GM12873 (cell line): ENCODE measurements at regions not wholly inside any gene's neighbourhood (a gene's known extent, or its start where the extent isn't known, plus 50 kb on each side); places are given as distances from the start of the nearest gene placed in this dataset.

Source experiments
- TF ChIP-seq, protein P1 (sequence below): IDR thresholded peaks from 2 replicates; pipeline ENCODE4 v1.5.1; 2012; ENCODE audit warnings: low read depth, mild to moderate bottlenecking, moderate library complexity, low read length, control low read depth; ENCODE audit not compliant: insufficient read depth; ENCODE audit errors: missing control alignments

DNA sequence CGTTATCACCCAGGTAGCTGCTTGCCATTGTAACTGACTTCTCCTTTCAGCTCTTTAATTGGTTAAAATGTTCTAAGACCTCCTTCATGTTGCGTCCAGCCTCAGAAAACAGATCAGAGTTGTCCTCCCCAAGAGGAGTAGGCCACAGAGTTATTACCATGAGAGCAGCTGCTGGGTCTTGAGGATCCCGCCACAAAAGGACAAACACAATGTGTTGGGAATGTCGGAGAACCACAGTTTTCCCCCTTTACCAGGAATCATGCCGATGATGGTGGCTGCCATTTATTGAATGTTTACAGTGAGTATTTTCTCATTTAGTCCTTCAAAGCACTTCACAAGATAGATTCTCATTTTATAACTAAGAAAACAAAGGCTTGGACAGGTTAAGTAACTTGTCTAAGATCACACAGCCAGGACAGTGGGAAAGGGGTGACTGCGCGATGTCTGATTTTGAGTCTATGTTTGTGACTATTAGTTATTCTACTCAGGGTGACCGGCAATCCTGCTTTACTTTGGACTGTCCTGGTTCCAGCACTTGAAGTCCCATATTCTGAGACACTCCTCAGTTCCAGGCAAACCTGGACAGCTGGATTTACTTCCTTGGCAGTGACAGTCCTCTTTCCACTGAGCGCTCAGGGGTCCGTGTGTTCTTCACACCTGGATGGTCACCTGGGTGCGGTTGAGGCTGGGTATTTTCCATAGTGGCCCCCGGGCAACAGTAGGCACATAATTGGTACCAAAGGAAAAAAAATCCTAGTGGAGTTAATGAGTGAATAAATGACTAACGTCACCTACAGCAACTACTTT, 93.6 kb downstream of the LIPG start:
- TF ChIP-seq, protein P1, sequence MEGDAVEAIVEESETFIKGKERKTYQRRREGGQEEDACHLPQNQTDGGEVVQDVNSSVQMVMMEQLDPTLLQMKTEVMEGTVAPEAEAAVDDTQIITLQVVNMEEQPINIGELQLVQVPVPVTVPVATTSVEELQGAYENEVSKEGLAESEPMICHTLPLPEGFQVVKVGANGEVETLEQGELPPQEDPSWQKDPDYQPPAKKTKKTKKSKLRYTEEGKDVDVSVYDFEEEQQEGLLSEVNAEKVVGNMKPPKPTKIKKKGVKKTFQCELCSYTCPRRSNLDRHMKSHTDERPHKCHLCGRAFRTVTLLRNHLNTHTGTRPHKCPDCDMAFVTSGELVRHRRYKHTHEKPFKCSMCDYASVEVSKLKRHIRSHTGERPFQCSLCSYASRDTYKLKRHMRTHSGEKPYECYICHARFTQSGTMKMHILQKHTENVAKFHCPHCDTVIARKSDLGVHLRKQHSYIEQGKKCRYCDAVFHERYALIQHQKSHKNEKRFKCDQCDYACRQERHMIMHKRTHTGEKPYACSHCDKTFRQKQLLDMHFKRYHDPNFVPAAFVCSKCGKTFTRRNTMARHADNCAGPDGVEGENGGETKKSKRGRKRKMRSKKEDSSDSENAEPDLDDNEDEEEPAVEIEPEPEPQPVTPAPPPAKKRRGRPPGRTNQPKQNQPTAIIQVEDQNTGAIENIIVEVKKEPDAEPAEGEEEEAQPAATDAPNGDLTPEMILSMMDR = no peak

DNA sequence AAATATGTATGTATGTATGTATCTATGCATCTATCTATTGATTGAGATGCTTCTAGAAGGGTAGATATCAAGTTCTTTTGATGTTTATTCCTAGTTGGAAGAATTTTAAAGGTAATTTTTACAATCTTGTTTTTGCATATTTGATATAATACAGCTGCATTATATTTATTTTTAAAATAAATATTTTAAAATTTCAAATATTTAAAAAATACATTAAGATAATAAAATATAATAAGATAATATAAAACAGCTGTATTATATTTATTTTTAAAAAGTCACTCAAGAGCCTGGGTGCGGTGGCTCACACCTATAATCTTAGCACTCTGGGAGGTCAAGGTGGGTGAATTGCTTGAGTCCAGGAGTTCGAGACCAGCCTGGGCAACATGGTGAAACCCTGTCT, 92.5 kb downstream of the LIPG start:
- TF ChIP-seq, protein P1 = no peak

DNA sequence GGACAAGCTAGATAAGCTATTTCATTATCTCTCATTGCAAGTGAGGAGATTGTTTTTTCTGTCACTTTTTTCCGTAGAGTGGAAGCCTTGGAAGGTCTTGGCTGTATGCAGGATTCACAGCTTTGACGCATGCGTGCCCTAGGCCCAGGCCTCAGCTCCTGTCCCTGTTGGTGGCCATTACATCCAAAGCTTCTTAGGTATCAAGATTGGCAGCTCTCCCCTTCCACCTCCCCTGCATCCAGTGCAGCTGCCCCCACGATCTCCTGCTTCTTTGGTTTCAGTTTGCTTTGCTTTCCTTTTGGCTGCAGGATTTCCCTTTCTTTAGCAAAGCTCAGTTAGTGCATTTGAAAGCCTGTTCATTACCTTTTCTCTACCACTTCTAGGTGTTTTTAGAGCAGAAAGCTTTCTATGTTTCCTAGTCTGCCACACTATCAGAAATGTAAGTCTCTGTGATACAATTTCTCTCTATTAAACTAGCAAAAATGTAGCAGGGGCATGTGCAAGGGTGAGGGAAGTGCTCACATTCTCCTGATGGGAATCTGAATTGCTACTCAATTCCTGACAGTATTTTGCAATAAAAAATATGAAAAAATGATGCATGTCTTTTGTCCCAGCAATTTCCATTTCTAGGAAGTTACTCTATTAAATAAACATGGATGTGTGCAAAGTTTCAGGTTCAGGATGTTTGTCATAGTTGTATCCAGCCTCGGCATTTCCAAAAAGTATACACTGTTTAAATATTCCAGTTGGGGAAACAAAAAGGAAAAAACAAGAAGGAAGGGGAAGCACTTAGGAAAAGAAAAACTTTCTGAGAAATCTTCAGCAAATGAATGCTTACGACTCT, 91.2 kb downstream of the LIPG start:
- TF ChIP-seq, protein P1 = no peak

DNA sequence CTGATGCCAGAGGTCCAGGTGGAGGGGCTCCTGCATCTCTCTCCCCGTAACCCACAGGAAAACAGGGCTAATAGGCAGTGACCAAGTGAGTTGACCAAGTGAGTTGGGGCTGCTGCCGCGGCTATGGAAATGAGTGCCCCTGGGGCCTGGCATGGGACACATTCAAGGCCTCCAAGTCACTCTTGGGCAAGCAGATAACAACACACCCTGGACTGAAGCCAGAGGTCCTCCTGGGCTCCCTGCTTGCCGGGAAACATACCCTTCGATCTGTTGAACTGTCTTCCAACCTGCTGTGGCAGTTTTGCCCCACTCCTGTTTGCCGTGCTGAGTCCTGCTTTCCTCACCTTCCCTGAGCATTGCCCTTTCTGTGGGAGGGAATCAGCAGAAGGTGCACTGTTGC, 89.2 kb downstream of the LIPG start:
- TF ChIP-seq, protein P1 = no peak

DNA sequence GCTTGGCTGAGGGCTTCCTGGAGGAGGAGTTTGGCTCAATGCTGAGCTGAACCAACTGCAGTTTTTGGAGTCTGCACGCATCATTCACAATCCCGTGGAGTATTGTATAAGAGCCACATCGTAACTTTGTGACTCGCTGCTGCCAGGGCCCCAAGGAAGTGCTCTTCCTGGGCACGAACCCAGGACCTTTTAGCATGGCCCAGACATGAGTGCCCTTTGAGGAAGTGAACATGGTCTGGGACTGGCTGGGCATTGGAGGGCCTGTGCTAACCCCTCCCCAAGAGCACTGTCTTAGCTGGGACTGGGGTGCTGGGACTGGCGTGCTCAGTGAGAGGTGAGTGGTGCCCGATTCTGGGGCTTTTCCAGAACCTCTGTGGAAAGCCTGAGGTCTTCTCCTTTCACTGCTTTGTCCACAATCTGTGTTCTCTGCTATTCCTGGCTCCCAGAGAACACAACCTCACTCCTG, 88.6 kb downstream of the LIPG start:
- TF ChIP-seq, protein P1 = no peak

DNA sequence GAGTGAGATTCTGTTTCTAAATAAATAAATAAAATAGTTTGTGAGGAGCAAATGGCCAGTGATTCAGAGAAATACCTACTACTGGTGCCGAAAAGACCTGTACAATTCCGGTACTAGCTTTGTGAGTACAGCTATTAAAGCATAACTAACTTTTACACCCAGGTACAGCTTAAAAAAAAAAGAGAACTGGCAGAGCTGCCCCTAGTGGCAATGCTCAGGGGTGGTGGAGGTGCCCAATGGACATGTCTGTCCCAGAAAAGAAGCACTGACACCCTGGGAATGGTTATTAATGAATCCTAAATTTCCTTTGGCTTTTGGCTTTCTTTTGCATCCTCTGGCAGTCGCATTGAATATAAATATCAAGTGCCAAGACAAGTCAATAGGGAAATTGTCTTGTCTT, 87.0 kb downstream of the LIPG start:
- TF ChIP-seq, protein P1 = peak; percentile 37
